ENCODE measurements at regions not wholly inside any gene's neighbourhood (a gene's known extent, or its start where the extent isn't known, plus 50 kb on each side); places are given as distances from the start of the nearest gene placed in this dataset.

- in situ Hi-C loops (cut with HindIII; ENCODE audit: low sequenced_read_pairs) = no loop called here
- no peak overlapping the region for H3K4me3 ChIP-seq (ENCODE audit: low read depth, low read length)
- no peak for TF ChIP-seq CTCF (IDR thresholded peaks at IDR 0.05; ENCODE audit: low read depth, low read length)
- DNase-seq (ENCODE audit: low read depth, low spot score) = no peak
These were observed 137.8 kb downstream of the DHRS2 start for GRCh38 chr14:23773981-23774380.

GRCh38 chr14:23776296-23776695 lies 140.1 kb downstream of the DHRS2 start:
- in situ Hi-C loops (cut with HindIII; ENCODE audit: low sequenced_read_pairs) = no loop called here
- TF ChIP-seq CTCF (IDR thresholded peaks at IDR 0.05; ENCODE audit: low read depth, low read length) = no peak

GRCh38 chr14:23785208-23785607 lies 149.0 kb downstream of the DHRS2 start:
- H3K4me3 ChIP-seq (ENCODE audit: low read depth, low read length) = no peak overlapping the region
- in situ Hi-C loops (cut with HindIII; ENCODE audit: low sequenced_read_pairs) = no loop called here
- DNase-seq (ENCODE audit: low read depth, low spot score) = no peak
- no peak for TF ChIP-seq CTCF (IDR thresholded peaks at IDR 0.05; ENCODE audit: low read depth, low read length)

More at GRCh38 chr14:23776296-23776695, 140.1 kb downstream of the DHRS2 start:
- no peak overlapping the region for H3K4me3 ChIP-seq (ENCODE audit: low read depth, low read length)
- no peak for DNase-seq (ENCODE audit: low read depth, low spot score)

- in situ Hi-C loops (cut with HindIII; ENCODE audit: low sequenced_read_pairs) = no loop called here
- no peak for DNase-seq (ENCODE audit: low read depth, low spot score)
- H3K4me3 ChIP-seq (ENCODE audit: low read depth, low read length) = no peak overlapping the region
- TF ChIP-seq CTCF (IDR thresholded peaks at IDR 0.05; ENCODE audit: low read depth, low read length) = no peak
These were observed 151.3 kb downstream of the DHRS2 start for GRCh38 chr14:23787436-23787835.

GRCh38 chr14:23789696-23790095 lies 153.5 kb downstream of the DHRS2 start:
- no peak for DNase-seq (ENCODE audit: low read depth, low spot score)
- no peak overlapping the region for H3K4me3 ChIP-seq (ENCODE audit: low read depth, low read length)
- in situ Hi-C loops (cut with HindIII; ENCODE audit: low sequenced_read_pairs) = no loop called here
- no peak for TF ChIP-seq CTCF (IDR thresholded peaks at IDR 0.05; ENCODE audit: low read depth, low read length)

- TF ChIP-seq CTCF (IDR thresholded peaks at IDR 0.05; ENCODE audit: low read depth, low read length) = no peak
- no peak for DNase-seq (ENCODE audit: low read depth, low spot score)
- H3K4me3 ChIP-seq (ENCODE audit: low read depth, low read length) = no peak overlapping the region
- in situ Hi-C loops (cut with HindIII; ENCODE audit: low sequenced_read_pairs) = no loop called here
These were observed 157.4 kb downstream of the DHRS2 start for GRCh38 chr14:23793532-23793931.

GRCh38 chr14:23800811-23801210 lies 152.8 kb upstream of the DHRS4 start:
- no peak for TF ChIP-seq CTCF (IDR thresholded peaks at IDR 0.05; ENCODE audit: low read depth, low read length)
- H3K4me3 ChIP-seq (ENCODE audit: low read depth, low read length) = no peak overlapping the region
- no peak for DNase-seq (ENCODE audit: low read depth, low spot score)
- in situ Hi-C loops (cut with HindIII; ENCODE audit: low sequenced_read_pairs) = no loop called here

Data from astrocyte of the spinal cord (primary cell).